ENCODE measurements at regions not wholly inside any gene's neighbourhood (a gene's known extent, or its start where the extent isn't known, plus 50 kb on each side); places are given as distances from the start of the nearest gene placed in this dataset.
"Not testable (repeated sequence)": the region's sequence is repeated elsewhere in the genome, so short reads cannot be mapped to it uniquely, and the experiment has no call there.

GRCh38 chr3:115204475-115204874 lies 57.4 kb upstream of the ZBTB20 start:
- DNase-seq (ENCODE audit: low spot score in 2 of 2) (no peak), ATAC-seq (no peak)
- no peaks in the 10 kb centered on the region for H3K9me3 Mint-ChIP-seq
- H3K27ac Mint-ChIP-seq = no peak overlapping the region
- H3K36me3 Mint-ChIP-seq = no peaks in the 10 kb centered on the region

GRCh38 chr3:115208066-115208750 lies 61.1 kb upstream of the ZBTB20 start:
- DNase-seq (ENCODE audit: low spot score in 2 of 2) (no peak), ATAC-seq (no peak)
- no peak overlapping the region for H3K27ac Mint-ChIP-seq
- no peaks in the 10 kb centered on the region for H3K9me3 Mint-ChIP-seq
- H3K36me3 Mint-ChIP-seq = no peaks in the 10 kb centered on the region

- no peaks in the 10 kb centered on the region for H3K9me3 Mint-ChIP-seq
- H3K36me3 Mint-ChIP-seq = no peaks in the 10 kb centered on the region
- no peak overlapping the region for H3K27ac Mint-ChIP-seq
- ATAC-seq (no peak), DNase-seq (ENCODE audit: low spot score in 2 of 2) (no peak)
These were observed 64.9 kb upstream of the ZBTB20 start for GRCh38 chr3:115211810-115212492.

- DNase-seq (ENCODE audit: low spot score in 2 of 2) (no peak), ATAC-seq (no peak)
- H3K9me3 Mint-ChIP-seq = no peaks in the 10 kb centered on the region
- no peak overlapping the region for H3K27ac Mint-ChIP-seq
- H3K36me3 Mint-ChIP-seq = no peaks in the 10 kb centered on the region
These were observed 65.5 kb upstream of the ZBTB20 start for GRCh38 chr3:115212615-115213014.

GRCh38 chr3:115213052-115213451 lies 66.0 kb upstream of the ZBTB20 start:
- H3K27ac Mint-ChIP-seq; DNase-seq (ENCODE audit: low spot score in 2 of 2); ATAC-seq; H3K36me3 Mint-ChIP-seq; H3K9me3 Mint-ChIP-seq: not testable (repeated sequence)

- H3K36me3 Mint-ChIP-seq = no peaks in the 10 kb centered on the region
- DNase-seq (ENCODE audit: low spot score in 2 of 2) (no peak), ATAC-seq (no peak)
- H3K9me3 Mint-ChIP-seq = no peaks in the 10 kb centered on the region
- no peak overlapping the region for H3K27ac Mint-ChIP-seq
These were observed 70.2 kb upstream of the ZBTB20 start for GRCh38 chr3:115217292-115217677.

GRCh38 chr3:115217678-115218451 lies 70.8 kb upstream of the ZBTB20 start:
- peak in 1 of 2 donors; percentile 22 for DNase-seq (ENCODE audit: low spot score in 2 of 2)
- no peak overlapping the region for H3K27ac Mint-ChIP-seq
- peak in 1 of 2 donors; percentile 47 for ATAC-seq

GRCh38 chr3:115218859-115219258 lies 71.8 kb upstream of the ZBTB20 start:
- H3K9me3 Mint-ChIP-seq = no peaks in the 10 kb centered on the region
- no peak overlapping the region for H3K27ac Mint-ChIP-seq
- H3K36me3 Mint-ChIP-seq = no peaks in the 10 kb centered on the region
- ATAC-seq = no peak
- DNase-seq (ENCODE audit: low spot score in 2 of 2) = no peak

More at GRCh38 chr3:115217678-115218451, 70.8 kb upstream of the ZBTB20 start:
- Mint-ChIP-seq H3K36me3 (no peaks in the 10 kb centered on the region), H3K9me3 (no peaks in the 10 kb centered on the region)

GRCh38 chr3:115224687-115225086 lies 77.6 kb upstream of the ZBTB20 start:
- no peaks in the 10 kb centered on the region for H3K9me3 Mint-ChIP-seq
- no peaks in the 10 kb centered on the region for H3K36me3 Mint-ChIP-seq
- no peak for ATAC-seq
- H3K27ac Mint-ChIP-seq = no peak overlapping the region
- no peak for DNase-seq (ENCODE audit: low spot score in 2 of 2)

- no peak for DNase-seq (ENCODE audit: low spot score in 2 of 2)
- Mint-ChIP-seq H3K27ac (no peak overlapping the region), H3K36me3 (no peaks in the 10 kb centered on the region), H3K9me3 (no peaks in the 10 kb centered on the region)
- ATAC-seq = no peak
These were observed 79.9 kb upstream of the ZBTB20 start for GRCh38 chr3:115226844-115227445.

GRCh38 chr3:115227461-115227860 lies 80.4 kb upstream of the ZBTB20 start:
- H3K36me3 Mint-ChIP-seq = no peaks in the 10 kb centered on the region
- ATAC-seq (no peak), DNase-seq (ENCODE audit: low spot score in 2 of 2) (no peak)
- no peaks in the 10 kb centered on the region for H3K9me3 Mint-ChIP-seq
- H3K27ac Mint-ChIP-seq = no peak overlapping the region

GRCh38 chr3:115228266-115228665 lies 81.2 kb upstream of the ZBTB20 start:
- no peaks in the 10 kb centered on the region for H3K9me3 Mint-ChIP-seq
- ATAC-seq (no peak), DNase-seq (ENCODE audit: low spot score in 2 of 2) (no peak)
- H3K36me3 Mint-ChIP-seq = no peaks in the 10 kb centered on the region
- H3K27ac Mint-ChIP-seq = no peak overlapping the region

GRCh38 chr3:115232167-115232566 lies 85.1 kb upstream of the ZBTB20 start:
- DNase-seq (ENCODE audit: low spot score in 2 of 2) (no peak), ATAC-seq (no peak)
- Mint-ChIP-seq H3K36me3 (no peaks in the 10 kb centered on the region), H3K27ac (no peak overlapping the region), H3K9me3 (no peaks in the 10 kb centered on the region)

GRCh38 chr3:115233021-115233420 lies 85.9 kb upstream of the ZBTB20 start:
- Mint-ChIP-seq H3K9me3 (no peaks in the 10 kb centered on the region), H3K27ac (no peak overlapping the region), H3K36me3 (no peaks in the 10 kb centered on the region)
- no peak for DNase-seq (ENCODE audit: low spot score in 2 of 2)
- no peak for ATAC-seq

- DNase-seq (ENCODE audit: low spot score in 2 of 2) (no peak), ATAC-seq (no peak)
- no peak overlapping the region for H3K27ac Mint-ChIP-seq
- no peaks in the 10 kb centered on the region for H3K9me3 Mint-ChIP-seq
- no peaks in the 10 kb centered on the region for H3K36me3 Mint-ChIP-seq
These were observed 89.4 kb upstream of the ZBTB20 start for GRCh38 chr3:115236496-115236895.

- H3K27ac Mint-ChIP-seq = no peak overlapping the region
- DNase-seq (ENCODE audit: low spot score in 2 of 2) = no peak
- peaks cover 0 to 7% of the 10 kb centered on the region in 2 donors for H3K9me3 Mint-ChIP-seq
- no peak for ATAC-seq
- H3K36me3 Mint-ChIP-seq = peaks cover 0 to 7% of the 10 kb centered on the region in 2 donors
These were observed 92.6 kb upstream of the ZBTB20 start for GRCh38 chr3:115239717-115240116.

GRCh38 chr3:115244350-115244749 lies 97.3 kb upstream of the ZBTB20 start:
- ATAC-seq (no peak), DNase-seq (ENCODE audit: low spot score in 2 of 2) (no peak)
- Mint-ChIP-seq H3K36me3 (peaks cover 0 to 7% of the 10 kb centered on the region in 2 donors), H3K9me3 (peaks cover 0 to 7% of the 10 kb centered on the region in 2 donors), H3K27ac (no peak overlapping the region)
